Lung (tissue), 11 donors: ENCODE measurements at regions not wholly inside any gene's neighbourhood (a gene's known extent, or its start where the extent isn't known, plus 50 kb on each side); places are given as distances from the start of the nearest gene placed in this dataset.

Experiments used
- ATAC-seq: fragments of 200-7000 bp; cut with Tn5 transposase; one replicate; pipeline ENCODE4 v1.9.1; 2020; ENCODE audit warnings: moderate number of reproducible peaks; ENCODE audit not compliant: insufficient read depth, low FRiP score
- DNase-seq, 3 donors: peaks; one replicate each; pipeline ENCODE4 v3.0.0-alpha.2; 2013 to 2017
- H3K27ac ChIP-seq, 2 donors: one replicate each; pipeline ENCODE4 v1.5.1; 2013; ENCODE audit warnings: mild to moderate bottlenecking in 2 of 2, moderate library complexity in 2 of 2, control low read depth in 1 of 2, inconsistent platforms in 1 of 2, low read depth in 1 of 2, low read length in 1 of 2
- H3K27me3 ChIP-seq, 3 donors: one replicate each; pipeline ENCODE4 v1.5.1; 2013; ENCODE audit warnings: low read length in 2 of 3; ENCODE audit not compliant: control insufficient read depth in 3 of 3, insufficient read depth in 3 of 3
- H3K36me3 ChIP-seq, 4 donors: one replicate each; pipeline ENCODE4 v1.5.1; 2013; ENCODE audit warnings: low read length in 4 of 4, mild to moderate bottlenecking in 1 of 4, moderate library complexity in 1 of 4; ENCODE audit not compliant: control insufficient read depth in 4 of 4, insufficient read depth in 4 of 4
- H3K4me1 ChIP-seq, 5 donors: one replicate each; pipeline ENCODE4 v1.5.1; 2013; ENCODE audit warnings: low read length in 5 of 5, mild to moderate bottlenecking in 2 of 5, moderate library complexity in 1 of 5; ENCODE audit not compliant: control insufficient read depth in 5 of 5, insufficient read depth in 5 of 5
- H3K4me3 ChIP-seq: one replicate; pipeline ENCODE4 v1.5.1; 2013; ENCODE audit warnings: mild to moderate bottlenecking, control low read depth, moderate library complexity
- H3K9ac ChIP-seq, 2 donors: one replicate each; pipeline ENCODE4 v1.5.1; 2013; ENCODE audit warnings: low read length in 2 of 2, control low read depth in 1 of 2; ENCODE audit not compliant: insufficient read depth in 1 of 2
- H3K9me3 ChIP-seq, 4 donors: one replicate each; pipeline ENCODE4 v1.5.1; 2013; ENCODE audit warnings: low read length in 3 of 4, mild to moderate bottlenecking in 1 of 4, moderate library complexity in 1 of 4; ENCODE audit not compliant: control insufficient read depth in 4 of 4, insufficient read depth in 3 of 4
- WGBS, 2 donors: extraction: QIAGEN DNeasy Blood & Tissue Kit; methylation state at CpG; one replicate each; pipeline ENCODE4 v1.1.7; 2013; 5-methylcytosine and 5-hydroxymethylcytosine counted together
- TF ChIP-seq, protein P1 (sequence below): IDR thresholded peaks from 2 replicates; pipeline ENCODE4 v1.5.1; 2012; ENCODE audit warnings: mild to moderate bottlenecking; ENCODE audit errors: control extremely low read depth, extremely low read depth
- donor health status: control.
- donor health status: control.
- donor health status: Bipolar disorder and iron deficiency.
- donor health status: healthy.
- donor health status: DM: yes; HTN: yes; CAD: no.

DNA sequence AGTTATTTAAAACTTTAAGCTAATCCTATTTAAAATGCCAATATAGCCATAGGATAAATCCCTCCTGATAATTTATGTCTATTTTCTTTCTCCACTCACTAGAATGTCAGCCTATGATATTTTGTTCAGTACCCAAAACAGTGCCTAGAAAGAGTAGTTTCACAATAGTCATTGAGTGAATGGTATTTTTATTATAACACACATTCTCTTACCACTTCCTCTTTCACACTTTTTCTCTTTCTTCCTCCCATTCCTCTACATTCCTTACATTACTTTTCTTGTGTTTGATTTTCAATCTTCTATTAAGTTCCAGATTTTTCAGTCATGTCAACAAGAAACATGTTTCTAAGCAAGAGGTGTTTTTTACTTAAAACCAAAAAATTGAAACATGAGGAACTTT is 327.6 kb upstream of the UBE2E3 start:
- ATAC-seq = no peak
- peak in 1 of 3 donors; percentile 22 for DNase-seq
- TF ChIP-seq, protein P1, sequence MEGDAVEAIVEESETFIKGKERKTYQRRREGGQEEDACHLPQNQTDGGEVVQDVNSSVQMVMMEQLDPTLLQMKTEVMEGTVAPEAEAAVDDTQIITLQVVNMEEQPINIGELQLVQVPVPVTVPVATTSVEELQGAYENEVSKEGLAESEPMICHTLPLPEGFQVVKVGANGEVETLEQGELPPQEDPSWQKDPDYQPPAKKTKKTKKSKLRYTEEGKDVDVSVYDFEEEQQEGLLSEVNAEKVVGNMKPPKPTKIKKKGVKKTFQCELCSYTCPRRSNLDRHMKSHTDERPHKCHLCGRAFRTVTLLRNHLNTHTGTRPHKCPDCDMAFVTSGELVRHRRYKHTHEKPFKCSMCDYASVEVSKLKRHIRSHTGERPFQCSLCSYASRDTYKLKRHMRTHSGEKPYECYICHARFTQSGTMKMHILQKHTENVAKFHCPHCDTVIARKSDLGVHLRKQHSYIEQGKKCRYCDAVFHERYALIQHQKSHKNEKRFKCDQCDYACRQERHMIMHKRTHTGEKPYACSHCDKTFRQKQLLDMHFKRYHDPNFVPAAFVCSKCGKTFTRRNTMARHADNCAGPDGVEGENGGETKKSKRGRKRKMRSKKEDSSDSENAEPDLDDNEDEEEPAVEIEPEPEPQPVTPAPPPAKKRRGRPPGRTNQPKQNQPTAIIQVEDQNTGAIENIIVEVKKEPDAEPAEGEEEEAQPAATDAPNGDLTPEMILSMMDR = no peak
- Histone ChIP-seq H3K27me3 (no peaks in the 10 kb centered on the region), H3K4me1 (peaks cover 0 to 9% (median 0%) of the 10 kb centered on the region in 5 donors), H3K9ac (no peak overlapping the region), H3K27ac (no peak overlapping the region), H3K36me3 (no peaks in the 10 kb centered on the region), H3K9me3 (no peaks in the 10 kb centered on the region), H3K4me3 (no peak overlapping the region)

DNA sequence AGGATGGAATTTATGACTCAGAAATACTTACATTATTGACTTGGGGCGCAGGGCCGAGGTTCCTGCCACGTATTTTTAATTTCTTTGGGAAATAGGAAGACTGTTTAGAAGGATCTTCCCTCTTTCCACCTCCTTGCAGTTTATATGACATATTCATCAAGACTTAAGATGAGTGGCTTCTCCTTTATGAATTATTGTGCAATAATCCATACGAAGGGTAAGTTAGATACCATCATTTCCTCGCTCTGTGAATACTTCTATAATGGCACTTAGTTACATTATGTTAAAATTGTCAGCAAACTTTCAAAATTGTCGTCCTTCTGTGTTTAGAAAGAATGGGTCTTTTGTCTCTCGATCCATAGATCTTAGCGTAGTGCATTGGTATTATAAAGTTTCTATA is 328.8 kb upstream of the UBE2E3 start:
- WGBS, 2 donors = 77 to 89% methylated on average over 8 of the region's 8 CpGs
- TF ChIP-seq, protein P1 = no peak
- ATAC-seq = no peak

DNA sequence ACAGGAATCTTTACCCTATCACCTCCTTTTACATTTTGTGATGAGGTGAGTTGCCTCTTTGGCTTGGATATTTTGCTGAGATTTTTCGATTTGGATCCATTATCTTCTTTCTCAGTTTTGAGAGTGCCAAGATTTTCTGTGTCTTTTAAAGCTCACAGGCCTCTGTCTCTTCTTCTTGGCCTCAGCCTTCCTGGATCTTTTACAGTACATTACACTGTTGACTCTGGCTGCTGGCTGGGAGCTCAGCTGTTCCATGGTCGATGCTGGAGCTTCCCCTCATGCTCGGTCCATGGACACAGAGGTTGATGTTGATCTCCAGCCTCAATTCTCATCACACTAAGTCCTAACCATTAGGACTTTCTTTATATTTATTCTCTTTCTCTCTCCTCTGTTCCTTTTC is 332.8 kb upstream of the UBE2E3 start:
- no peaks in the 10 kb centered on the region for H3K36me3 ChIP-seq
- H3K4me3 ChIP-seq = no peak overlapping the region
- ATAC-seq (peak; percentile 10), DNase-seq (peak; percentile 53 to 88 (median 71))
- H3K9ac ChIP-seq = no peak overlapping the region
- H3K4me1 ChIP-seq = peaks cover 0 to 16% (median 0%) of the 10 kb centered on the region in 5 donors
- no peaks in the 10 kb centered on the region for H3K9me3 ChIP-seq
- 61 to 75% methylated on average over 3 of the region's 3 CpGs for WGBS, 2 donors
- no peaks in the 10 kb centered on the region for H3K27me3 ChIP-seq
- TF ChIP-seq, protein P1 = no peak
- H3K27ac ChIP-seq = no peak overlapping the region

More for the DNA sequence above, 328.8 kb upstream of the UBE2E3 start:
- Histone ChIP-seq H3K4me3 (no peak overlapping the region), H3K27me3 (no peaks in the 10 kb centered on the region), H3K9ac (no peak overlapping the region), H3K27ac (no peak overlapping the region), H3K36me3 (no peaks in the 10 kb centered on the region), H3K4me1 (peaks cover 0 to 18% (median 0%) of the 10 kb centered on the region in 5 donors), H3K9me3 (no peaks in the 10 kb centered on the region)
- no peak for DNase-seq

- no peak overlapping the region for H3K9ac ChIP-seq
- H3K9me3 ChIP-seq = no peaks in the 10 kb centered on the region
- DNase-seq (peak in 2 of 3 donors; percentile 13 to 76), ATAC-seq (no peak)
- no peak overlapping the region for H3K27ac ChIP-seq
- TF ChIP-seq, protein P1 = no peak
- no peaks in the 10 kb centered on the region for H3K36me3 ChIP-seq
- H3K27me3 ChIP-seq = no peaks in the 10 kb centered on the region
- H3K4me3 ChIP-seq = no peak overlapping the region
- H3K4me1 ChIP-seq = peaks cover 0 to 12% (median 0%) of the 10 kb centered on the region in 5 donors
Measured at GRCh38 chr2:180647221-180647620, 333.2 kb upstream of the UBE2E3 start.
